IMR-90 (cell line): ENCODE measurements at regions not wholly inside any gene's neighbourhood (a gene's known extent, or its start where the extent isn't known, plus 50 kb on each side); places are given as distances from the start of the nearest gene placed in this dataset.

Source experiments
- ATAC-seq: fragments of 200-7000 bp; cut with Tn5 transposase; 2 replicates; pipeline ENCODE4 v1.9.1; 2020; ENCODE audit warnings: low read depth, mild to moderate bottlenecking, moderate library complexity
- BruUV-seq: library from RNA; stranded (reverse); fragments of 400-500 nt; replicated peaks from 2 replicates; lab custom pipeline; 2021; lab: Mats Ljungman, UMichigan
- CTCF ChIA-PET: fragments of 300-600 bp; formaldehyde crosslinking; extraction: SDS; loops from one replicate; lab custom pipeline; 2021; ENCODE audit warnings: antibody characterized with exemption; lab: Yijun Ruan, JAX
- POLR2A ChIA-PET: fragments of 300-600 bp; sonication (Branson Sonifier 250); formaldehyde crosslinking; loops from one replicate; lab custom pipeline; 2022; ENCODE audit warnings: antibody characterized with exemption; ENCODE audit not compliant: unreplicated experiment; lab: Charles Lee
- DNase-seq: peaks from one replicate; pipeline ENCODE4 v3.0.0; 2013
- H2AFZ ChIP-seq: replicated peaks from 2 replicates; pipeline ENCODE3; 2013; ENCODE audit warnings: low read length, mild to moderate bottlenecking; ENCODE audit not compliant: poor library complexity
- H2AK5ac ChIP-seq: 2 replicates; pipeline ENCODE4 v1.6.1; 2013; ENCODE audit warnings: low read depth, low read length, inconsistent platforms
- H2AK9ac ChIP-seq: replicated peaks from 2 replicates; pipeline ENCODE3; 2013; ENCODE audit warnings: mild to moderate bottlenecking, low read depth, low read length, moderate library complexity; ENCODE audit not compliant: poor library complexity
- H2BK120ac ChIP-seq: 2 replicates; pipeline ENCODE4 v1.6.1; 2013; ENCODE audit warnings: low read depth, low read length, inconsistent platforms
- H2BK15ac ChIP-seq: 3 replicates; pipeline ENCODE4 v1.6.1; 2013; ENCODE audit warnings: low read depth, low read length, inconsistent platforms
- H2BK20ac ChIP-seq: 2 replicates; pipeline ENCODE4 v1.6.1; 2013; ENCODE audit warnings: low read depth, mild to moderate bottlenecking, inconsistent platforms, low read length, moderate library complexity
- H2BK5ac ChIP-seq: 2 replicates; pipeline ENCODE4 v1.6.1; 2013; ENCODE audit warnings: mild to moderate bottlenecking, low read depth, low read length, inconsistent platforms; ENCODE audit not compliant: poor library complexity, severe bottlenecking
- H3K14ac ChIP-seq: replicated peaks from 2 replicates; pipeline ENCODE4 v1.6.1; 2013; ENCODE audit warnings: low read depth, low read length, inconsistent platforms
- H3K18ac ChIP-seq: 2 replicates; pipeline ENCODE4 v1.6.1; 2013; ENCODE audit warnings: low read depth, low read length, control low read depth
- H3K23ac ChIP-seq: 2 replicates; pipeline ENCODE4 v1.6.1; 2013; ENCODE audit warnings: low read depth, low read length, inconsistent platforms
- H3K27ac ChIP-seq: 2 replicates; pipeline ENCODE4 v1.5.1; 2013; ENCODE audit warnings: mild to moderate bottlenecking, control low read depth, low read length; ENCODE audit not compliant: insufficient read depth
- H3K27me3 ChIP-seq: 2 replicates; pipeline ENCODE4 v1.6.1; 2013; ENCODE audit warnings: low read length; ENCODE audit not compliant: control insufficient read depth, insufficient read depth
- H3K36me3 ChIP-seq: 2 replicates; pipeline ENCODE4 v1.6.1; 2013; ENCODE audit warnings: low read length, mixed read lengths; ENCODE audit not compliant: control insufficient read depth, insufficient read depth
- H3K4ac ChIP-seq: 2 replicates; pipeline ENCODE4 v1.6.1; 2013; ENCODE audit warnings: low read depth, low read length, inconsistent platforms
- H3K4me1 ChIP-seq: 2 replicates; pipeline ENCODE4 v1.6.1; 2013; ENCODE audit warnings: low read length, mixed read lengths; ENCODE audit not compliant: control insufficient read depth, insufficient read depth
- H3K4me2 ChIP-seq: 2 replicates; pipeline ENCODE4 v1.6.1; 2013; ENCODE audit warnings: low read depth, mild to moderate bottlenecking, control low read depth, low read length, moderate library complexity
- H3K4me3 ChIP-seq: 2 replicates; pipeline ENCODE4 v1.5.1; 2013; ENCODE audit warnings: low read depth, mild to moderate bottlenecking, control low read depth, low read length, moderate library complexity; ENCODE audit not compliant: insufficient read depth
- H3K56ac ChIP-seq: 2 replicates; pipeline ENCODE4 v1.6.1; 2013; ENCODE audit warnings: low read length, inconsistent platforms; ENCODE audit not compliant: insufficient read depth; ENCODE audit errors: extremely low read depth
- H3K79me1 ChIP-seq, 2 experiments: 2 replicates each; pipeline ENCODE4 v1.6.1; 2013; ENCODE audit warnings: low read length in 2 of 2, inconsistent platforms in 1 of 2, low read depth in 1 of 2
- H3K9ac ChIP-seq: 2 replicates; pipeline ENCODE4 v1.6.1; 2013; ENCODE audit warnings: low read depth, low read length, control low read depth
- H3K9me1 ChIP-seq: 2 replicates; pipeline ENCODE4 v1.6.1; 2013; ENCODE audit warnings: low read length, inconsistent platforms; ENCODE audit not compliant: insufficient read depth
- H3K9me3 ChIP-seq: 2 replicates; pipeline ENCODE4 v1.6.1; 2013; ENCODE audit warnings: low read length; ENCODE audit not compliant: control insufficient read depth, insufficient read depth
- H4K20me1 ChIP-seq: 2 replicates; pipeline ENCODE4 v1.6.1; 2013; ENCODE audit warnings: low read length, inconsistent platforms; ENCODE audit not compliant: insufficient read depth
- H4K5ac ChIP-seq: 2 replicates; pipeline ENCODE4 v1.6.1; 2013; ENCODE audit warnings: mild to moderate bottlenecking, low read depth, low read length, control low read depth
- H4K8ac ChIP-seq, 2 experiments: 2 replicates each; pipeline ENCODE4 v1.6.1; 2013; ENCODE audit warnings: low read depth in 2 of 2, low read length in 2 of 2, control low read depth in 1 of 2, inconsistent platforms in 1 of 2
- H4K91ac ChIP-seq: 2 replicates; pipeline ENCODE4 v1.6.1; 2013; ENCODE audit warnings: low read depth, low read length, inconsistent platforms; ENCODE audit not compliant: insufficient read depth
- BHLHE40 ChIP-seq: fragments of 150-350 bp; IDR thresholded peaks from 2 replicates; pipeline ENCODE4 v1.6.1; 2016; ENCODE audit warnings: mild to moderate bottlenecking, low read depth, low read length
- NFE2L2 ChIP-seq: fragments of 150-350 bp; IDR thresholded peaks from 2 replicates; pipeline ENCODE4 v1.6.1; 2016; ENCODE audit warnings: low read depth, mild to moderate bottlenecking, low read length
- SMC3 ChIP-seq: fragments of 150-350 bp; IDR thresholded peaks from 2 replicates; pipeline ENCODE4 v1.6.1; 2016; ENCODE audit warnings: low read depth, mild to moderate bottlenecking, antibody characterized with exemption, low read length, moderate library complexity
- WGBS, 2 experiments: methylation state at CpG; one replicate each; pipeline versions ENCODE4 v1.1.5 to v1.1.7; 2013; ENCODE audit warnings: missing lambda C conversion rate in 2 of 2; ENCODE audit not compliant: insufficient read length in 1 of 2; ENCODE audit errors: extremely low coverage in 2 of 2; 5-methylcytosine and 5-hydroxymethylcytosine counted together
- dilution Hi-C: fragments of 300-500 bp; cut with HindIII; formaldehyde crosslinking; loops from one replicate; pipeline ENCODE4 v1.14.3; 2018; ENCODE audit warnings: low sequenced_read_pairs; ENCODE audit not compliant: unreplicated experiment
- in situ Hi-C: fragments of 300-500 bp; cut with MboI; formaldehyde crosslinking; loops from 3 replicates; pipeline ENCODE4 v1.14.3; 2019; ENCODE audit warnings: low sequenced_read_pairs, inconsistent platforms, mixed read lengths
- intact Hi-C: fragments of 100-400 bp; cut with micrococcal nuclease; formaldehyde crosslinking; loops from 2 replicates; pipeline ENCODE4 v1.10.0; 2022

DNA sequence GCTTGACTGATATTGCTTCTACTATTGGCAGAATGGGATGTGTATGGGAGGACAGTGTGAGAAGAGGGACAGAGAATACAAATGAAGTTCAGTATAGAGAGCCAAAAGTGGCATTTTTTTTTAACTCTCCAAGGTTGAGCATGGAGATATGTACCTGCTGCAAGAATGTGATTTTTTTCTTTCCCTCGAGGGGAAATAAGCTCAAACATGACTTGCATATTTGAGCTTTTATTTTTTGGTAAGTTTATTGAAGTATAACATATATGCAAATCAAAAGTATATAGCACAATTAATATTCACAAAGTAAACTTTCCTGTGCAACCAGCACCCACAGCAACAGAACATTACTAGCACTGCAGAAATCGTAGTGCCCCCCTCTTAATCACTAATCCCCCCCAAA lies 285.7 kb upstream of the ADRA1B start:
- Histone ChIP-seq H3K18ac (no peak overlapping the region), H3K56ac (no peak overlapping the region), H3K14ac (no peak overlapping the region), H3K27me3 (peaks cover 10% of the 10 kb centered on the region), H2BK15ac (no peak overlapping the region), H3K4me1 (no peaks in the 10 kb centered on the region), H4K5ac (no peak overlapping the region), H3K4me2 (no peak overlapping the region), H4K20me1 (no peaks in the 10 kb centered on the region), H3K23ac (no peak overlapping the region), H3K4ac (no peak overlapping the region), H2AK5ac (no peak overlapping the region), H2BK5ac (no peak overlapping the region), H2BK120ac (no peak overlapping the region), H2AFZ (no peak overlapping the region), H3K9me1 (no peaks in the 10 kb centered on the region), H4K8ac (no peak overlapping the region), H3K27ac (no peak overlapping the region), H3K9ac (no peak overlapping the region), H3K4me3 (no peak overlapping the region), H3K9me3 (no peaks in the 10 kb centered on the region), H2BK20ac (no peak overlapping the region), H4K91ac (no peak overlapping the region), H3K36me3 (no peaks in the 10 kb centered on the region), H3K79me1 (no peaks in the 10 kb centered on the region), H2AK9ac (no peak overlapping the region)
- BruUV-seq = no TSS peak
- no peak for ATAC-seq
- dilution Hi-C loops = no loop called here
- ChIA-PET POLR2A (no interaction called here), CTCF (no interaction called here)
- no CpG with 5 or more reads among the region's 2 CpGs for WGBS, 2 experiments
- intact Hi-C loops = no loop called here
- no peak for DNase-seq
- TF ChIP-seq NFE2L2 (peak; percentile 44; the same call in 1 of the 2 replicates), SMC3 (no peak), BHLHE40 (no peak)
- in situ Hi-C loops = no loop called here
